Right ventricle myocardium inferior (tissue), 1 donor: ENCODE measurements at regions not wholly inside any gene's neighbourhood (a gene's known extent, or its start where the extent isn't known, plus 50 kb on each side); places are given as distances from the start of the nearest gene placed in this dataset.
A peak's percentile ranks its signal among the peaks of the same experiment; 100 is the strongest.

ENCODE experiments used
- ATAC-seq: fragments of 200-7000 bp; cut with Tn5 transposase; one replicate; pipeline ENCODE4 v1.9.1; 2020; ENCODE audit warnings: mild to moderate bottlenecking, moderate library complexity
- DNase-seq: peaks from one replicate; pipeline ENCODE4 v3.0.0; 2021; ENCODE audit errors: missing footprints
- intact Hi-C: fragments of 100-400 bp; cut with DNase I; formaldehyde crosslinking; loops from one replicate; pipeline ENCODE4 v1.11.0; 2022
- donor health status: DM: no; HTN: yes; CAD: no; lungs with severe emphysema.

GRCh38 chr18:40985436-40985835 is 969.6 kb upstream of the PIK3C3 start:
- intact Hi-C loops: no loop called here
- ATAC-seq (no peak), DNase-seq (no peak)

- ATAC-seq (no peak), DNase-seq (no peak)
- intact Hi-C loops: no loop called here
Observed at GRCh38 chr18:40984856-40985255, 970.2 kb upstream of the PIK3C3 start.

- ATAC-seq: no peak
- intact Hi-C loops: no loop called here
Observed at GRCh38 chr18:40983835-40984234, 971.2 kb upstream of the PIK3C3 start.

GRCh38 chr18:40980171-40980570 is 974.9 kb upstream of the PIK3C3 start:
- no peak for ATAC-seq
- intact Hi-C loops: no loop called here
- DNase-seq: no peak

More at GRCh38 chr18:40983835-40984234, 971.2 kb upstream of the PIK3C3 start:
- DNase-seq: no peak

- DNase-seq: no peak
- intact Hi-C loops: no loop called here
- ATAC-seq: no peak
Observed at GRCh38 chr18:40976050-40976449, 979.0 kb upstream of the PIK3C3 start.

- ATAC-seq (no peak), DNase-seq (no peak)
- intact Hi-C loops: no loop called here
Observed at GRCh38 chr18:40974448-40974847, 980.6 kb upstream of the PIK3C3 start.

GRCh38 chr18:40962784-40963183 is 992.2 kb upstream of the PIK3C3 start:
- no peak for DNase-seq
- intact Hi-C loops: no loop called here
- no peak for ATAC-seq

- ATAC-seq (no peak), DNase-seq (no peak)
- intact Hi-C loops: no loop called here
Observed at GRCh38 chr18:40957533-40958070, 997.4 kb upstream of the PIK3C3 start.

GRCh38 chr18:40956213-40956612 is 998.8 kb upstream of the PIK3C3 start:
- no peak for ATAC-seq
- intact Hi-C loops: no loop called here

GRCh38 chr18:40955351-40955750 is 999.7 kb upstream of the PIK3C3 start:
- intact Hi-C loops: no loop called here
- ATAC-seq: no peak
- no peak for DNase-seq

More at GRCh38 chr18:40956213-40956612, 998.8 kb upstream of the PIK3C3 start:
- DNase-seq: no peak

GRCh38 chr18:40949114-40949950 is 1005.7 kb upstream of the PIK3C3 start:
- intact Hi-C loops: no loop called here
- DNase-seq (no peak), ATAC-seq (no peak)

- intact Hi-C loops: no loop called here
- no peak for DNase-seq
- no peak for ATAC-seq
Observed at GRCh38 chr18:40944576-40944975, 1010.5 kb upstream of the PIK3C3 start.

GRCh38 chr18:40939656-40940515 is 1015.1 kb upstream of the PIK3C3 start:
- ATAC-seq (no peak), DNase-seq (peak; percentile 54)
- intact Hi-C loops: no loop called here

GRCh38 chr18:40938615-40939014 is 1016.4 kb upstream of the PIK3C3 start:
- no peak for DNase-seq
- intact Hi-C loops: no loop called here
- no peak for ATAC-seq

GRCh38 chr18:40937386-40937785 is 1017.6 kb upstream of the PIK3C3 start:
- DNase-seq: no peak
- intact Hi-C loops: no loop called here
- no peak for ATAC-seq

GRCh38 chr18:40935423-40935822 is 1019.6 kb upstream of the PIK3C3 start:
- ATAC-seq (no peak), DNase-seq (no peak)
- intact Hi-C loops: no loop called here

- ATAC-seq (no peak), DNase-seq (no peak)
- intact Hi-C loops: no loop called here
Observed at GRCh38 chr18:40932862-40933261, 1022.2 kb upstream of the PIK3C3 start.

GRCh38 chr18:40930211-40930882 is 1024.7 kb upstream of the PIK3C3 start:
- intact Hi-C loops: no loop called here
- no peak for DNase-seq
- no peak for ATAC-seq

GRCh38 chr18:40929399-40929798 is 1025.6 kb upstream of the PIK3C3 start:
- intact Hi-C loops: no loop called here
- ATAC-seq (no peak), DNase-seq (no peak)
